HEK293 (cell line): ENCODE measurements at regions not wholly inside any gene's neighbourhood (a gene's known extent, or its start where the extent isn't known, plus 50 kb on each side); places are given as distances from the start of the nearest gene placed in this dataset.

Experiments used
- CTCF ChIA-PET: fragments of 350-600 bp; formaldehyde crosslinking; extraction: SDS; loops from one replicate; lab custom pipeline; 2021; ENCODE audit warnings: antibody characterized with exemption; lab: Yijun Ruan, JAX
- POLR2A ChIA-PET: fragments of 300-600 bp; formaldehyde crosslinking; extraction: SDS; loops from one replicate; lab custom pipeline; 2020; ENCODE audit warnings: antibody characterized with exemption, inconsistent platforms; lab: Yijun Ruan, JAX
- H3K27ac ChIP-seq: fragments of 200-500 bp; sonication (Bioruptor generic); 2 replicates; pipeline ENCODE4 v1.5.1; 2014; ENCODE audit warnings: low read depth, low read length, control low read depth, inconsistent platforms; ENCODE audit errors: extremely low read depth
- H3K36me3 ChIP-seq, 2 experiments: fragments of 200-500 bp in 1 of 2; sonication (Bioruptor generic) in 1 of 2; 1 replicate in 1 of 2; 2 replicates in 1 of 2; pipeline ENCODE4 v1.5.1; 2014 to 2017; ENCODE audit warnings: inconsistent platforms in 2 of 2, low read length in 2 of 2; ENCODE audit not compliant: control insufficient read depth in 2 of 2, insufficient read depth in 1 of 2
- H3K4me1 ChIP-seq: fragments of 200-500 bp; sonication (Bioruptor generic); 2 replicates; pipeline ENCODE4 v1.5.1; 2014; ENCODE audit warnings: mild to moderate bottlenecking, low read length, inconsistent platforms; ENCODE audit not compliant: control insufficient read depth, insufficient read depth
- H3K4me3 ChIP-seq: 2 replicates; pipeline ENCODE4 v1.5.1; 2011; ENCODE audit warnings: low read depth, mild to moderate bottlenecking, control low read depth, low read length, moderate library complexity
- H3K9me3 ChIP-seq: fragments of 200-500 bp; sonication (Bioruptor generic); 2 replicates; pipeline ENCODE4 v1.5.1; 2014; ENCODE audit warnings: low read depth, low read length, inconsistent platforms; ENCODE audit not compliant: control insufficient read depth, insufficient read depth
- KLF1 ChIP-seq: fragments of 450-650 bp; formaldehyde crosslinking; IDR thresholded peaks from 2 replicates; pipeline ENCODE4 v1.5.1; 2016; ENCODE audit warnings: missing biosample characterization, missing genetic modification characterization
- REPIN1 ChIP-seq: fragments of 450-650 bp; formaldehyde crosslinking; IDR thresholded peaks from 2 replicates; pipeline ENCODE4 v1.5.1; 2017; ENCODE audit warnings: missing biosample characterization, missing genetic modification characterization, low read depth
- SALL2 ChIP-seq: fragments of 450-650 bp; formaldehyde crosslinking; IDR thresholded peaks from 2 replicates; pipeline ENCODE4 v1.5.0; 2017; ENCODE audit warnings: missing biosample characterization, mild to moderate bottlenecking, missing genetic modification characterization, borderline replicate concordance
- ZBTB20 ChIP-seq: fragments of 450-650 bp; formaldehyde crosslinking; IDR thresholded peaks from 2 replicates; pipeline ENCODE4 v1.5.1; 2016; ENCODE audit warnings: missing biosample characterization, missing genetic modification characterization
- ZFP3 ChIP-seq: fragments of 450-650 bp; formaldehyde crosslinking; IDR thresholded peaks from 2 replicates; pipeline ENCODE4 v1.5.1; 2016; ENCODE audit warnings: low read depth, missing biosample characterization, missing genetic modification characterization
- ZNF114 ChIP-seq: fragments of 450-650 bp; formaldehyde crosslinking; IDR thresholded peaks from 2 replicates; pipeline ENCODE4 v1.5.0; 2017; ENCODE audit warnings: missing biosample characterization, missing genetic modification characterization
- ZNF132 ChIP-seq: fragments of 450-650 bp; formaldehyde crosslinking; IDR thresholded peaks from 2 replicates; pipeline ENCODE4 v1.5.1; 2017; ENCODE audit warnings: missing biosample characterization, missing genetic modification characterization, borderline replicate concordance
- ZNF174 ChIP-seq: fragments of 450-650 bp; formaldehyde crosslinking; IDR thresholded peaks from 2 replicates; pipeline ENCODE4 v1.5.0; 2017; ENCODE audit warnings: missing biosample characterization, mild to moderate bottlenecking, missing genetic modification characterization
- ZNF211 ChIP-seq: fragments of 450-650 bp; formaldehyde crosslinking; IDR thresholded peaks from 2 replicates; pipeline ENCODE4 v1.5.1; 2016; ENCODE audit warnings: low read depth, missing biosample characterization, missing genetic modification characterization
- ZNF266 ChIP-seq: fragments of 450-650 bp; formaldehyde crosslinking; IDR thresholded peaks from 2 replicates; pipeline ENCODE4 v1.5.1; 2016; ENCODE audit warnings: missing biosample characterization, missing genetic modification characterization, low read depth
- ZNF391 ChIP-seq: fragments of 450-650 bp; formaldehyde crosslinking; IDR thresholded peaks from 2 replicates; pipeline ENCODE4 v1.5.1; 2016; ENCODE audit warnings: low read depth, missing biosample characterization, missing genetic modification characterization, borderline replicate concordance
- ZNF473 ChIP-seq: fragments of 450-650 bp; formaldehyde crosslinking; IDR thresholded peaks from 2 replicates; pipeline ENCODE4 v1.5.1; 2017; ENCODE audit warnings: missing biosample characterization, missing genetic modification characterization
- ZNF510 ChIP-seq: fragments of 450-650 bp; formaldehyde crosslinking; IDR thresholded peaks from 2 replicates; pipeline ENCODE4 v1.5.1; 2018; ENCODE audit warnings: mild to moderate bottlenecking, missing genetic modification characterization, missing biosample characterization; ENCODE audit not compliant: insufficient replicate concordance
- ZNF544 ChIP-seq: fragments of 450-650 bp; formaldehyde crosslinking; IDR thresholded peaks from 2 replicates; pipeline ENCODE4 v1.5.0; 2017; ENCODE audit warnings: missing biosample characterization, missing genetic modification characterization
- ZNF658 ChIP-seq: fragments of 450-650 bp; formaldehyde crosslinking; IDR thresholded peaks from 2 replicates; pipeline ENCODE4; 2016; ENCODE audit warnings: missing biosample characterization, missing genetic modification characterization
- ZNF777 ChIP-seq: fragments of 450-650 bp; formaldehyde crosslinking; IDR thresholded peaks from 2 replicates; pipeline ENCODE4 v1.5.1; 2017; ENCODE audit warnings: missing biosample characterization, missing genetic modification characterization, borderline replicate concordance
- ZSCAN23 ChIP-seq: fragments of 450-650 bp; formaldehyde crosslinking; IDR thresholded peaks from 2 replicates; pipeline ENCODE4 v1.5.1; 2016; ENCODE audit warnings: missing biosample characterization, missing genetic modification characterization
- TF ChIP-seq, protein P1 (sequence below): fragments of 450-650 bp; formaldehyde crosslinking; IDR thresholded peaks from 2 replicates; pipeline ENCODE4 v1.5.1; 2016; ENCODE audit warnings: missing biosample characterization, missing genetic modification characterization
- TF ChIP-seq, protein P2 (sequence below): fragments of 450-650 bp; formaldehyde crosslinking; IDR thresholded peaks from 2 replicates; pipeline ENCODE4 v1.5.1; 2016; ENCODE audit warnings: missing biosample characterization, missing genetic modification characterization

DNA sequence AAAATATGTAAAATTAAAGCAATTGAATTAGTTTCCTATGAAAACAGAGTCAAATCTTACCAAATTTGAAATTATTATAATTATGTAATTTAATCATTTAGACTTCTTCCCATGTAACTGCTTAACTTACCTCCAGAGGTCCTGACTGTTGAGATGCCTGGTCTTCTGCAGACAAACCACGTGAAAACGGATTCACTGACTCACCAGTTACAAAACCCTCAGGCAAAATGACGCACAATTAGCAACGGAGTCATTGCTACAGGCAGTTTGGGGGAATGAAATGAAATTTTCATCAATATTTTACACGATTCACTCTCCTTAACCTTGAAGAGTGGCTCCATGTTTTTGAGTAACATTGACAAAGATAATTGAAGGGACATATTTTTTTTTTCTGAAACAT lies 460.8 kb downstream of the MTRR start:
- POLR2A ChIA-PET = no interaction called here

DNA sequence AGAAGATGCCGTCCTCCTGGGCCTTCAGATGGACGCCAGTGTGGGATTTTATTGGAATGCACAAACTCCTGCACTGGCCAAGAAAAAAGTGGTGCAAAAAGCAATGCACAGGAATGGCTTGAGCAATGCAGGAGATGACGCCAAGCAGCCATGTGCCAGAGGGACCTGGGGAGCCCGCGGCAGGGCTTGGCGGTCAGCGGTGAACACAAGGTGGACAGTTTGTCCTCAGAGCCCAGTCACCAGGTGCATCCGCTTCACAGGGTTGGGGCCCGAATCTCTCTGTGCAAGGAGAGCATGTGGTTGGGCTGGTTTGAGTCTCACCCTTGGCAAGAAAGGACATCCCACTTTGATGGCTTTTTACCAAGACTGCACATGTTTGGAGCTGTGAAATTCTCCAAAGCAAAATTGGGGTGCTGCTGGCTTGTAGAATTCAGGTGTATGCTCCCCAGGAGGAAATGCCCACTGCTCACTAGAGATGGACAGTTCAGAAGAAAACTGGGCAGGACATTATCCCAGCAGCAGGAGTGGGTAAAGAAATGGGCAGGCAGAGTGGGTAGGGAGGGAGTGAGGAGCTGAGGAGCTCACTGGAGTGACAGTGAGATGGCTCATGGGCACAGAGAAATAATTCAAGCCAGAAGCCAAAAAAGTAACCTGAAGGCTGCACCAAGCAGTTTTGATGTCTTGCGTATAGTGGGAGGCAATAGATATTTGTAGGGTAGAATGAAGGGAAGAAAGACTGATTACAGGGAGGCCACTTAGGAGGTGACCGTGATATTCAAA lies 463.9 kb downstream of the MTRR start:
- ChIA-PET CTCF (no interaction called here), POLR2A (no interaction called here)
- Histone ChIP-seq H3K4me1 (no peaks in the 10 kb centered on the region), H3K36me3 (no peaks in the 10 kb centered on the region)
- no peak for TF ChIP-seq REPIN1 (tag by site-specific recombination)
- TF ChIP-seq ZNF132 (tag by site-specific recombination) = no peak
- TF ChIP-seq, protein P1, sequence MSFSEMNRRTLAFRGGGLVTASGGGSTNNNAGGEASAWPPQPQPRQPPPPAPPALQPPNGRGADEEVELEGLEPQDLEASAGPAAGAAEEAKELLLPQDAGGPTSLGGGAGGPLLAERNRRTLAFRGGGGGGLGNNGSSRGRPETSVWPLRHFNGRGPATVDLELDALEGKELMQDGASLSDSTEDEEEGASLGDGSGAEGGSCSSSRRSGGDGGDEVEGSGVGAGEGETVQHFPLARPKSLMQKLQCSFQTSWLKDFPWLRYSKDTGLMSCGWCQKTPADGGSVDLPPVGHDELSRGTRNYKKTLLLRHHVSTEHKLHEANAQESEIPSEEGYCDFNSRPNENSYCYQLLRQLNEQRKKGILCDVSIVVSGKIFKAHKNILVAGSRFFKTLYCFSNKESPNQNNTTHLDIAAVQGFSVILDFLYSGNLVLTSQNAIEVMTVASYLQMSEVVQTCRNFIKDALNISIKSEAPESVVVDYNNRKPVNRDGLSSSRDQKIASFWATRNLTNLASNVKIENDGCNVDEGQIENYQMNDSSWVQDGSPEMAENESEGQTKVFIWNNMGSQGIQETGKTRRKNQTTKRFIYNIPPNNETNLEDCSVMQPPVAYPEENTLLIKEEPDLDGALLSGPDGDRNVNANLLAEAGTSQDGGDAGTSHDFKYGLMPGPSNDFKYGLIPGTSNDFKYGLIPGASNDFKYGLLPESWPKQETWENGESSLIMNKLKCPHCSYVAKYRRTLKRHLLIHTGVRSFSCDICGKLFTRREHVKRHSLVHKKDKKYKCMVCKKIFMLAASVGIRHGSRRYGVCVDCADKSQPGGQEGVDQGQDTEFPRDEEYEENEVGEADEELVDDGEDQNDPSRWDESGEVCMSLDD (tag by site-specific recombination) = no peak
- no peak for TF ChIP-seq ZNF777 (tag by site-specific recombination)
- no peak for TF ChIP-seq ZSCAN23
- no peak for TF ChIP-seq ZNF658 (tag by site-specific recombination)
- TF ChIP-seq ZNF211 = no peak
- TF ChIP-seq, all 188 proteins: peak for 0
- Histone ChIP-seq H3K27ac (no peak overlapping the region), H3K4me3 (no peak overlapping the region), H3K9me3 (no peaks in the 10 kb centered on the region)

More for the DNA sequence above, 460.8 kb downstream of the MTRR start:
- no peak for TF ChIP-seq ZNF391 (tag by site-specific recombination)
- Histone ChIP-seq H3K9me3 (no peaks in the 10 kb centered on the region), H3K4me1 (no peaks in the 10 kb centered on the region), H3K27ac (no peak overlapping the region), H3K36me3 (no peaks in the 10 kb centered on the region), H3K4me3 (no peak overlapping the region)
- CTCF ChIA-PET = no interaction called here

DNA sequence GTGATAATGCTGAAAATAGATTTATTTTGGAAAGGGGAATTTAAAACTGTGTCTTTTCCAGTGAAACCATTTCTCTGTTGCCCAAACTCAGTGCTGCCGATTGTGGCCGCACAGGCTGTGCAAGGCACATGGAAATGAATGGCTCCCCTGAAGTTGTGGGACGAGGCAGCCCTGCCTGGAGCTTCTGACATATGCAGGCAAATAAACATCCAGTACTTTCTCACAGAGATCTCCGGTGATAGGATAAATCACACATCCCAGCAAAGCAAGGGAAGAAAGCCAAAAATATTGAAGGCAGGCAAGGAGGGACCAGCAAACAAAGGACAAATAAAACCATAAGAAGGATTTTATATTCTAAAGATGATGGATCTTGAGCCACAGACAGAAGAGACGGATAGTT lies 464.5 kb downstream of the MTRR start:
- ChIA-PET CTCF (no interaction called here), POLR2A (no interaction called here)
- Histone ChIP-seq H3K9me3 (no peaks in the 10 kb centered on the region), H3K27ac (no peak overlapping the region), H3K4me1 (no peaks in the 10 kb centered on the region), H3K36me3 (no peaks in the 10 kb centered on the region), H3K4me3 (no peak overlapping the region)
- TF ChIP-seq ZBTB20 (tag by site-specific recombination) = no peak
- no peak for TF ChIP-seq ZFP3
- no peak for TF ChIP-seq SALL2
- TF ChIP-seq ZNF266 (tag by site-specific recombination) = no peak
- no peak for TF ChIP-seq ZNF510 (tag by site-specific recombination)
- no peak for TF ChIP-seq ZNF544
- TF ChIP-seq, protein P2, sequence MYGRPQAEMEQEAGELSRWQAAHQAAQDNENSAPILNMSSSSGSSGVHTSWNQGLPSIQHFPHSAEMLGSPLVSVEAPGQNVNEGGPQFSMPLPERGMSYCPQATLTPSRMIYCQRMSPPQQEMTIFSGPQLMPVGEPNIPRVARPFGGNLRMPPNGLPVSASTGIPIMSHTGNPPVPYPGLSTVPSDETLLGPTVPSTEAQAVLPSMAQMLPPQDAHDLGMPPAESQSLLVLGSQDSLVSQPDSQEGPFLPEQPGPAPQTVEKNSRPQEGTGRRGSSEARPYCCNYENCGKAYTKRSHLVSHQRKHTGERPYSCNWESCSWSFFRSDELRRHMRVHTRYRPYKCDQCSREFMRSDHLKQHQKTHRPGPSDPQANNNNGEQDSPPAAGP (tag by site-specific recombination) = no peak
- TF ChIP-seq ZNF114 (tag by site-specific recombination) = no peak
- TF ChIP-seq ZNF174 (tag by site-specific recombination) = no peak
- no peak for TF ChIP-seq ZNF473 (tag by site-specific recombination)
- TF ChIP-seq KLF1 (tag by site-specific recombination) = no peak
